GM19025 (cell line): ENCODE measurements at regions not wholly inside any gene's neighbourhood (a gene's known extent, or its start where the extent isn't known, plus 50 kb on each side); places are given as distances from the start of the nearest gene placed in this dataset.
"Not testable (repeated sequence)": the region's sequence is repeated elsewhere in the genome, so short reads cannot be mapped to it uniquely, and the experiment has no call there.

Source experiments
- ATAC-seq: cut with Tn5 transposase; IDR thresholded peaks from one replicate; pipeline ENCODE4 v1.9.1; 2021; ENCODE audit warnings: mild to moderate bottlenecking, low read depth, moderate library complexity; ENCODE audit not compliant: unreplicated experiment

- ATAC-seq, result no peak
Measured at GRCh38 chr6:21871831-21872230, 278.3 kb downstream of the SOX4 start.

- ATAC-seq, result no peak
Measured at GRCh38 chr6:21872749-21873148, 279.2 kb downstream of the SOX4 start.

GRCh38 chr6:21873562-21873961 lies 280.0 kb downstream of the SOX4 start:
- no peak for ATAC-seq

- no peak for ATAC-seq
Measured at GRCh38 chr6:21874372-21874771, 280.8 kb downstream of the SOX4 start.

GRCh38 chr6:21877037-21877436 lies 283.5 kb downstream of the SOX4 start:
- not testable (repeated sequence) for ATAC-seq

- not testable (repeated sequence) for ATAC-seq
Measured at GRCh38 chr6:21880249-21880648, 286.7 kb downstream of the SOX4 start.

- ATAC-seq, result no peak
Measured at GRCh38 chr6:21881969-21882465, 288.5 kb downstream of the SOX4 start.

- no peak for ATAC-seq
Measured at GRCh38 chr6:21883595-21884328, 290.2 kb downstream of the SOX4 start.

GRCh38 chr6:21885111-21885510 lies 291.6 kb downstream of the SOX4 start:
- ATAC-seq, result no peak

GRCh38 chr6:21885532-21886114 lies 292.1 kb downstream of the SOX4 start:
- no peak for ATAC-seq

- ATAC-seq, result no peak
Measured at GRCh38 chr6:21886542-21887151, 293.1 kb downstream of the SOX4 start.

GRCh38 chr6:21887231-21888185 lies 294.0 kb downstream of the SOX4 start:
- ATAC-seq, result no peak

- ATAC-seq, result no peak
Measured at GRCh38 chr6:21891080-21891479, 297.5 kb downstream of the SOX4 start.

GRCh38 chr6:21893793-21894192 lies 300.2 kb downstream of the SOX4 start:
- ATAC-seq, result no peak

GRCh38 chr6:21895555-21895954 lies 302.0 kb downstream of the SOX4 start:
- no peak for ATAC-seq

GRCh38 chr6:21898107-21898796 lies 304.7 kb downstream of the SOX4 start:
- ATAC-seq, result no peak

GRCh38 chr6:21899708-21900107 lies 306.2 kb downstream of the SOX4 start:
- no peak for ATAC-seq

GRCh38 chr6:21900730-21901129 lies 307.2 kb downstream of the SOX4 start:
- ATAC-seq, result no peak

- ATAC-seq, result no peak
Measured at GRCh38 chr6:21902628-21903169, 309.1 kb downstream of the SOX4 start.

- no peak for ATAC-seq
Measured at GRCh38 chr6:21905531-21905930, 312.0 kb downstream of the SOX4 start.
